OCI-LY3 (cell line): ENCODE measurements at regions not wholly inside any gene's neighbourhood (a gene's known extent, or its start where the extent isn't known, plus 50 kb on each side); places are given as distances from the start of the nearest gene placed in this dataset.

Experiments used
- EZH2phosphoT487 ChIP-seq: fragments of 200-600 bp; shearing (Covaris generic); IDR thresholded peaks from 2 replicates; pipeline ENCODE4 v1.6.1; 2018; ENCODE audit warnings: antibody characterized with exemption, mixed run types, low read depth
- TF ChIP-seq, protein P1 (sequence below): fragments of 200-600, 300-600 bp; sonication (generic); IDR thresholded peaks from 2 replicates; pipeline ENCODE4 v1.5.1; 2014; ENCODE audit warnings: antibody characterized with exemption, low read length, low read depth

DNA sequence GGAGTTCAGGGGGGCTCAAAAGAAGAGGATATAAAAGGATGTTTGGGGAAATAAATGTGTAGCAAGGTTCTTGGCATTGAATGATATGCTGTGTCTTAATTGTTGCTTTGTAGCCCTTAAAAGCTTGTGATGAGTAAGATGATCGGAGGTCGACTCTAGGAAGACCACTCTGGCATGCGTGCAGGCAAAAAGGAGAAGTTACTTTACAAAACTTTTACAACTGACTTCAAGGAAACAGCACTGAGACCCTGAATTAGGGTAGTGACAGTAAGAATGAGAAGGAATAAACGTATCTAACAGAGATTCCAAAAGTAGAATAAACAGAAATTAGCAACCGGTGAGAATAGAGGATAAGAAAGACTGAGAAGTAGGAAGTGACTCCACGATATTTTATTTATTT lies 228.7 kb upstream of the TANK start:
- TF ChIP-seq, protein P1, sequence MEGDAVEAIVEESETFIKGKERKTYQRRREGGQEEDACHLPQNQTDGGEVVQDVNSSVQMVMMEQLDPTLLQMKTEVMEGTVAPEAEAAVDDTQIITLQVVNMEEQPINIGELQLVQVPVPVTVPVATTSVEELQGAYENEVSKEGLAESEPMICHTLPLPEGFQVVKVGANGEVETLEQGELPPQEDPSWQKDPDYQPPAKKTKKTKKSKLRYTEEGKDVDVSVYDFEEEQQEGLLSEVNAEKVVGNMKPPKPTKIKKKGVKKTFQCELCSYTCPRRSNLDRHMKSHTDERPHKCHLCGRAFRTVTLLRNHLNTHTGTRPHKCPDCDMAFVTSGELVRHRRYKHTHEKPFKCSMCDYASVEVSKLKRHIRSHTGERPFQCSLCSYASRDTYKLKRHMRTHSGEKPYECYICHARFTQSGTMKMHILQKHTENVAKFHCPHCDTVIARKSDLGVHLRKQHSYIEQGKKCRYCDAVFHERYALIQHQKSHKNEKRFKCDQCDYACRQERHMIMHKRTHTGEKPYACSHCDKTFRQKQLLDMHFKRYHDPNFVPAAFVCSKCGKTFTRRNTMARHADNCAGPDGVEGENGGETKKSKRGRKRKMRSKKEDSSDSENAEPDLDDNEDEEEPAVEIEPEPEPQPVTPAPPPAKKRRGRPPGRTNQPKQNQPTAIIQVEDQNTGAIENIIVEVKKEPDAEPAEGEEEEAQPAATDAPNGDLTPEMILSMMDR = no peak
- TF ChIP-seq EZH2phosphoT487 = no peak
